ENCODE measurements at regions not wholly inside any gene's neighbourhood (a gene's known extent, or its start where the extent isn't known, plus 50 kb on each side); places are given as distances from the start of the nearest gene placed in this dataset.

GRCh38 chr5:105409695-105410094 lies 1847.1 kb upstream of the NUDT12 start:
- ChIA-PET CTCF (no interaction called here), POLR2A (no interaction called here)
- Histone ChIP-seq H3K4me3 (ENCODE audit: low read depth, low read length) (no peak overlapping the region), H3K4me1 (ENCODE audit: control insufficient read depth, insufficient read depth, low read length) (no peaks in the 10 kb centered on the region), H3K27ac (ENCODE audit: extremely low read depth, low read depth, low read length) (no peak overlapping the region), H3K36me3 (ENCODE audit: control insufficient read depth in 2 of 2, insufficient read depth in 1 of 2, low read length in 2 of 2) (no peaks in the 10 kb centered on the region), H3K9me3 (ENCODE audit: control insufficient read depth, insufficient read depth, low read depth, low read length) (no peaks in the 10 kb centered on the region)
- no peak for TF ChIP-seq ZBTB8A (tag by site-specific recombination; IDR thresholded peaks at IDR 0.05)
- no peak for TF ChIP-seq PRDM10 (tag by site-specific recombination; IDR thresholded peaks at IDR 0.05)
- no peak for TF ChIP-seq ZNF23 (tag by site-specific recombination; IDR thresholded peaks at IDR 0.05; ENCODE audit: borderline replicate concordance)
- no peak for TF ChIP-seq KLF17 (tag by site-specific recombination; IDR thresholded peaks at IDR 0.05)
- TF ChIP-seq YY1 (tag by site-specific recombination; IDR thresholded peaks at IDR 0.05) = no peak
- no peak for TF ChIP-seq ZNF280D (tag by site-specific recombination; IDR thresholded peaks at IDR 0.05)

- TF ChIP-seq ZNF223 (tag by site-specific recombination; IDR thresholded peaks at IDR 0.05) (no peak), ZNF18 (tag by site-specific recombination; IDR thresholded peaks at IDR 0.05) (no peak), ZFP37 (tag by site-specific recombination; IDR thresholded peaks at IDR 0.05) (no peak), ZNF10 (tag by site-specific recombination; IDR thresholded peaks at IDR 0.05) (no peak), HOXC10 (CRISPR knock-in tag; IDR thresholded peaks at IDR 0.05) (no peak), ZBTB8A (tag by site-specific recombination; IDR thresholded peaks at IDR 0.05) (no peak), ZNF510 (tag by site-specific recombination; IDR thresholded peaks at IDR 0.05; ENCODE audit: insufficient replicate concordance) (no peak), EGR2 (tag by site-specific recombination; IDR thresholded peaks at IDR 0.05; ENCODE audit: low read depth) (no peak), ZNF488 (tag by site-specific recombination; IDR thresholded peaks at IDR 0.05) (no peak), ZNF184 (tag by site-specific recombination; IDR thresholded peaks at IDR 0.05) (no peak), KLF7 (tag by site-specific recombination; IDR thresholded peaks at IDR 0.05; ENCODE audit: borderline replicate concordance) (no peak), ZNF768 (tag by site-specific recombination; IDR thresholded peaks at IDR 0.05) (no peak), ZNF23 (tag by site-specific recombination; IDR thresholded peaks at IDR 0.05; ENCODE audit: borderline replicate concordance) (no peak), ZSCAN16 (tag by site-specific recombination; IDR thresholded peaks at IDR 0.05) (no peak), AEBP2 (tag by site-specific recombination; IDR thresholded peaks at IDR 0.05; ENCODE audit: borderline replicate concordance) (no peak), GLI4 (tag by site-specific recombination; IDR thresholded peaks at IDR 0.05) (no peak), ZNF324 (tag by site-specific recombination; IDR thresholded peaks at IDR 0.05) (no peak), SP3 (tag by site-specific recombination; IDR thresholded peaks at IDR 0.05) (no peak)
- Histone ChIP-seq H3K27ac (ENCODE audit: extremely low read depth, low read depth, low read length) (no peak overlapping the region), H3K4me3 (ENCODE audit: low read depth, low read length) (no peak overlapping the region), H3K9me3 (ENCODE audit: control insufficient read depth, insufficient read depth, low read depth, low read length) (no peaks in the 10 kb centered on the region), H3K4me1 (ENCODE audit: control insufficient read depth, insufficient read depth, low read length) (no peaks in the 10 kb centered on the region), H3K36me3 (ENCODE audit: control insufficient read depth in 2 of 2, insufficient read depth in 1 of 2, low read length in 2 of 2) (no peaks in the 10 kb centered on the region)
- POLR2A ChIA-PET = no interaction called here
- CTCF ChIA-PET = no interaction called here
Observed at GRCh38 chr5:105407200-105407599, 1844.6 kb upstream of the NUDT12 start.

Measured in HEK293 (cell line).